ENCODE measurements at regions not wholly inside any gene's neighbourhood (a gene's known extent, or its start where the extent isn't known, plus 50 kb on each side); places are given as distances from the start of the nearest gene placed in this dataset.

GRCh38 chr6:91865889-91866288, 1279.0 kb upstream of the MAP3K7 start:
- DNase-seq = no peak

- no peak for DNase-seq
Measured at GRCh38 chr6:91864911-91865310, 1278.0 kb upstream of the MAP3K7 start.

DNA sequence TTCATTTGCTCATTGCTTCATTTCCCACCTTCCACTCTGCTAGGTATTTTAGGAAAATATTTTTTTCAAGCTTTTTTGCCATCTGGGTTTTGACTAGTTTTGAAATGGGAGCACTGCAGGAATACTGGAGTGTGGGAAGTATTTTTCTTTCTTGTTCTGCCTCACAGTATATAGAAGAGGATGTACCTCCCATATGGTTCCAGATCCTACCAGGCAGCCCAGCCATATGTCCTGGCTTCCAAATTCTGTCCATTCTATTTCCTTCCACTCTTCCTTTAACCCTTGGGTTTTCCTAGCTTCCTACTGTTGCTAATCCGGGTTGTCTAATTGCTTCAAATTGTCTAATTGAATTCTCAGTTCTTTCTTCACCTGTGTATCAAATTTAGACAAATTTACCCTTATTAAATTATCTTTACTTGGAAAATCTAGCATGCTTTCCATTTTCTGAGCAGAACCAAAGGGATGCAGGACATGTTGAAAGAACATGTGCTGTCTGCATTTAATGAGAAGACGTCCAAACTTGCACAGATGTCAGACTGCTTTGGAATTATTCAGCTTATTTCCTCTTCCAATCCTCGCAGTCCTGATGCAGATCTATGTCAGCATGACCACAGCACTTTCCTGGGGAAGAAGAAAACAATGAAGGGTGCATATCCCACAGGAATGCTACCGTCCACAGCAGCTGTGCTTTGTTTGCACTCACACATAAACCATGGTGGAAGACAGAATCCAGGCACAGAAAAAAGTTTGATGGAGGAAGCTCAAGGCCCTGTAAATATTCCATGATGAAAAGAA, 1273.9 kb upstream of the MAP3K7 start:
- no peak for DNase-seq

DNA sequence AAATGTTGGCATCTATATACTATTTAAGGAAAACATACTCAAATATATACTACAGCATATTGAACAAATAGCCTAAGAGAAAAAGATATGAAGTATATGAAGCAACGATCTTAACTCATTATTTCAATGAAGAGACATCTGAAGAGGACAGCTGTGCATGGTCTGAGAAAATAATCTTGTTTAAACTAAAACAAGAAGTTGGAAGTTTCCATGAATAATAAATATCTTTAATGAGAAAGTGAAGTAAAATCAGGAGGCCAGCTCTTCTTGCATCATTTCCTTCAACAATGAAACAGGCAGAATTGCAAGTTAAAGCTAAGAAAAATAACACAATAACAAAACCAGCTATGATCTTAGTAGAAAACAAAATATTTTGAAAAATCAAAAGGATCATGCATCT, 1265.4 kb upstream of the MAP3K7 start:
- DNase-seq = no peak

- no peak for DNase-seq
Measured at GRCh38 chr6:91834813-91835212, 1247.9 kb upstream of the MAP3K7 start.

DNA sequence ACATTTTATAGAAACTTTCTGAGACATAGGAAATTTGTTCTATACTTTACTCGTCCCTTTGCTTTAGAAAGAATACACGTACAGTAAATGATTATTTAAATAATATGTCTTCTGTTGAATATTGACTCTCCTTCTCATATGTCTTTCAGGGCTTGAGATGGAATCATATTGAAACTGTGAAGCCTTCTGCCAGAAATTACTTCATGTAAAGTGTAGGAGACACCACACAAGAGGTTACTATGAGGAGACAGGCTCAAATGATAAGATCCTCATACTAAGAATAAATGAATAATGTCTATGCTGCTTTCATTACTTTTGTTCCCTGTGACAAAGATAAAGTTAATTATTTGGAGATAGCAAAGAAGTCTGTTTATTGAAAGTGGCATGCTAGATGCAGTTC, 1240.3 kb upstream of the MAP3K7 start:
- no peak for DNase-seq

DNA sequence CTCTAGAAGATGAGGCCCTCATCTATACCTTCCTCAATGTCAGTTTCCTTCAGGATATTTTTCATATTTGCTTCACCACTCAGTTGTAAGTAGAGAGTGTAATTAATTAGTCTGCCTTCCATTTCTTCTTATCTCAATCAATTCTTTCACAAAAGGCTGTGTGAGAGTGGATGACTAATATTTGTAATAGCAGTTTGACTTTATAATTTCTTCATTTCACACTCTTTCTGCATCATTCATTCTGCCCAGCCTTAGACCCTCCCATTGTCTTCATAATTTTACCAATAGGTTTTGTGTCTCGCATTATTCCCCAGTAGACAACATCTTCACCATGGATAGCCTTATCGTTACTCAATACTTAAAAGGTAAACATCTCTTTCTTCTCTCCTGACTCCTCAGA, 1239.3 kb upstream of the MAP3K7 start:
- DNase-seq = no peak

- DNase-seq = no peak
Measured at GRCh38 chr6:91824331-91824730, 1237.5 kb upstream of the MAP3K7 start.

DNA sequence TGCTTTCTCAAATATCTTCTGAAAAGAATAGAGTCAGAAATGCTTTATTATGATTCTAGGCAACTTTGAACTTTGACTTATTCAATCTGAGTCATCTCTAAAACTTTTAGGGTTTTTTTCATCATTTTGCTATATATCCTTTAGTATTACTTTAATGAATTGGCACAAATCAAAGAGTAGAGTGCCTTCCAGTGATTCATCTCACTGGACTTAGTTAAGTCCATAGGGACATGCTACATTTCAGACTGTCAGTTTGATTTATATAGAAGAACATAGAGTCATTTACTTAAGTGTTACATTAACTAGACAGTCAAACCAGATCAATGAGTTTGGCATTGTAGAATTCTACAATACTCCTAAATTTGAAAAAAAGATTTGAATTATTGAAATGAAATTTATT, 1235.7 kb upstream of the MAP3K7 start:
- peak; percentile 10 for DNase-seq

DNA sequence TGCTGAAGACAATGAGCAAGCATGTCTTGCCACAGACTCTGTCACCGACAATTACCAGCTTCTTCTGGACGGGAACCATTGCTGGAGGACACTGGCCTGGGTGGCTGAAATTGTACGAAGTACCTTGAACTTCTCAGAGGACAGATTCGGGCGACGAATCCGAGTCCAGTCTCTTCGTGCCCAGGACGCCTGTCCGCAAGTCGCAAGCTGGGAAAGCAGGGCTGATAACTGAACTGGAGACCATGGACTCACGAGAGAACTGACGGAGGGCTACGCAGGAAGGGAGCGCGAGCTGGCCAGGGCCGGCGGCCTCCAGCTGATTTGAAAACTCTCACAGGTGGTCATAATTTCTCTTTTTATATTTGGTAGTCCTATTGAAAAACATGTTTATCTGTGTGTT, 1229.5 kb upstream of the MAP3K7 start:
- no peak for DNase-seq

DNA sequence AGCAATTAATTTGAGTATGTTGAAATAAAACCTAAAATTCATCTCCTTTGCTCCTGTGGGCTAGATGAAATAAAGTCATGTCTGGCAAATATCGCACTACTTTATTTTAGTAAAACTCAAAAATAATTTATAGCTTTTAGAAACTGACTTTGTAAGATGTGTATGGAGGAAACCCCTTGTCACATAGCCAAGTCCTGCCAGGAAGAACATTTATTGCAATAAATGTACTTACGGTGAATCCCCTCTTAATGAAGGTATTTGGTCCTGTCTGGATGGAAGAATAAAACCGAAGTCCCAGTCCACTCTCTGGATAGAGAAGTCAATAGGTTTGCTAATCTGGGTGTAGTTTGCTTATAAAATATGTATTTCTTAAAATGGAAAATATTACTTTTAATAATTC, 1226.8 kb upstream of the MAP3K7 start:
- DNase-seq = no peak

- no peak for DNase-seq
Measured at GRCh38 chr6:91812596-91813274, 1225.9 kb upstream of the MAP3K7 start.

GRCh38 chr6:91804981-91805380, 1218.1 kb upstream of the MAP3K7 start:
- no peak for DNase-seq

- DNase-seq = peak; percentile 12
Measured at GRCh38 chr6:91802431-91802830, 1215.6 kb upstream of the MAP3K7 start.

DNA sequence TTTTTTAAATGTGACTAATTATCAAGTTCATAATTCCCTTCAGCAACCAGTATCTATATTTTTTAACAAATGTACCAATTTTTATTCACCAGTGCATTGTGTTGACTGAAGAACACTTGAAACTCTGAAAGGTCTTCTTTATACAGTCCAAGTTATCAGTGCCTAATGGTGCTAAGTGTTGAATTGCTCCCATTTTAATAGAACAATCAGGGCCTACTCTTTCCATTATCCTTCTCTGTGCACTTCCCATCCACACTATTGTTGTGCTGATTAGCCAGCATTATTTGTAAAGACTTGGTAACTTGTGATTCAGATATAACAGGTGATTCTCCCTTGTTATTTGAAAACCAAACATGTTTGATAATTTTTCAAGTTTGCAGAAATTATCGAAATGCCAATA, 1209.7 kb upstream of the MAP3K7 start:
- DNase-seq = no peak

- no peak for DNase-seq
Measured at GRCh38 chr6:91788501-91788900, 1201.6 kb upstream of the MAP3K7 start.

GRCh38 chr6:91786474-91787184, 1199.8 kb upstream of the MAP3K7 start:
- DNase-seq = no peak

DNA sequence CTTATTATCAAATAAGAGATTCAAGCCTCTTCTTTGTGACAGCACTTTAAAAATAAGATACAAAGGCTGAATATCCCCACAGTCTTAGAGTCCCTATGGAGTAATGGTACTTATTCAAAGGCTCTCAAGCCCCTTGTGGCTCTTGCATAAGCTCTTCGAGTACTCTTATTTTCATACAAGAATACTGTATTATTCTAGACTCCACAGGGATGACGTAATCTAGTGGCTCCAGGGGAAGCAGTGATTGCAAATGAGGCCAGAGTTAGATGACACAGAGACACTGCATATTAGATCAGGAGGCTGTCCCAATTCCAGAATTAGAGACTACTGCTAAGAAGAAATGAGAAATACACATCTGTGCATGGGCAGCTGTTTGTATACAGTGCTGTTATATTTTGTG, 1195.9 kb upstream of the MAP3K7 start:
- no peak for DNase-seq

DNA sequence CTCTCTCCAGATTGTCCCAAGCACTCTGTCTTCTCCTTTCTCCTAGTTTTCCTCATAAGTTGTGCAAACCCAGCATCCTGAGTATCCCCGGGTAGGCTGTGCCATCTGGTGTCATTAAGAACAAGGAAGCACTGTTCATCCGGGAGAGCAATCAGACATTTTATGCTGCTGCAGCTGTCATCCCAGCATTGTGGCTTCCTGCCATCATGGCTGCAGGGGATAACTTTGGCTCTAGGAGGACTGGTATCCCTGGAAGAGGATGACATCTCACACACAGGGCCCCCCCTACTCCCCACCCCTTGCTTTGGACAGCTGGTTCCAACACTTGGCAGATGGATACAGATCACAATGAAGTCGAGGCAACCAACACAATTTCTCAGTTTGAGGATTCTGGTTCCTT, 1195.1 kb upstream of the MAP3K7 start:
- peak; percentile 93 for DNase-seq

DNA sequence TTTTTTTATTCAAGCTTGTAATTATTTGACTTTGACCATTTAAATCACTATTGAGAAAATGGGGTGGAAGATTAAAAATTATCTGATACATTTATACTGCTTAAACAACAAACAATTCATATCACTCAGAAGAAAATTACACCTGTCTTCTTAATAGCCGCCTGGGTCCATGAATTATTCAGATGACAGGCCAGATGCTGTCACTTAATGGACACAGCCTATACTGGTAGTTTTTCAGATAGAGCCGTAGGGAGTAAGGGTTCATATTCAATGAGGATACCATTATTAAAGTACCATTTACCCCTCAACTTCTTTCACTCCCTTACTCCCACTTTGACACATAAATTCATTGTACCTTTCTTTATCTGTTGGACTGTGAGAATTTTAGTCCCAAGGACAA, 1193.4 kb upstream of the MAP3K7 start:
- no peak for DNase-seq

DNA sequence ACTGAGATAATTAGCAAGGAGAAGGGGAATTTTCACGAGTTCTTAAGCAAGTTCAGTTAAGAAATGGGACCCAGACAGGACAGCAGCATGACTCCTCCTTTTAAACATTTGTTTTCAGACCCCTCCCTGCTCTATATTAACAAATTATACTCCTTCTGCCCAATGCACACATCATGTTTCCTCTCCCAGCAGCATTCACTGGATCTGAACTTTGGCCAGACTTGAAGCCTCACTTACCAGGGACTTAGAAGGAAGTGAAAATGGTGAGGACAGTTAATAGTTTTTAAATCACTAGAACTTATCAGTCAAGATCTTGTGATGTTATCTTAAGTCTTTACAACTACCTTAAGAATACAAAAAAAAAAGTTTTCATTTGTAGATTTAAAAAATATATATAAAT, 1174.7 kb upstream of the MAP3K7 start:
- no peak for DNase-seq

DNA sequence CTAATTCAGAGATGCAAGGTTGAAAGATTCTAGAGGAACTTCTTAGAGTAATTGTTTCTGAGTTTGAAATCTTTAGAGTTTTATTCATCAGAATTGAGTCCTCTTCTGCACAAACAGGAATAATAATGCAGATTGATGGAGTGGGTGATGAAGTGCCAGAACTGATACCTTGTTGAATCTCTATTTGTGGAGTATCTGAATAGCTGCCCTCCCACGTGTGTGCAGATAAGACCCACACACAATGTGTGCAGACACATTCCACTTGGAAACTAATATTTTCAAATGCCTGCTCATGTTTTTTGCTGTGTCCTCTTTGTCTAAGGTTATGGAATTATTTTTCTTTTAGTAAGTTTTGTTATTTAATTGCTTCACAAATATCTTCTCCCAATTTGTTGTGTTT, 1167.8 kb upstream of the MAP3K7 start:
- DNase-seq = no peak

GRCh38 chr6:91751526-91751925, 1164.7 kb upstream of the MAP3K7 start:
- DNase-seq = no peak

DNA sequence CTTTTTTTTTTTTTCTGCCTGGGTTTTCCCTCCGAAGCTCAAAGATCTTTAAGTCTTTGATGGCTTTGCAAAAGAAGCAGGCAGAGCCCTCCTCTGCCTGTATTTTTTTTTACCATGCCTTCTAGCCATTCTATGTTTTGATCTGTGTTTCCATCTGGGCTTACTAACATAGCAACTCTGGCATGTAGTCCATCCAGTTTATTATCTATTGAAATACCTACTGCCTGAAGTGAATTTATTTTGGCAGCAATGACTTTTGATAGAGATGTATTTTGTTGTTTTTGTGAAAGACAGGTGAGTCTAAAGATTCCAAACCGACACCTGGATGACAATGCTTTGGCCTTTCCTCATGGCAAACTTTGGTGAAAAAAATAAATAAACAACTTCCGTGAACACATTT, 1157.7 kb upstream of the MAP3K7 start:
- DNase-seq = no peak

Data from NCI-H446 treated with DMSO at 0.1 percent for 48 hours (cell line).